SK-N-SH (cell line): ENCODE measurements at regions not wholly inside any gene's neighbourhood (a gene's known extent, or its start where the extent isn't known, plus 50 kb on each side); places are given as distances from the start of the nearest gene placed in this dataset.
"Not testable (repeated sequence)": the region's sequence is repeated elsewhere in the genome, so short reads cannot be mapped to it uniquely, and the experiment has no call there.

Experiments
- CTCF ChIA-PET: fragments of 300-600, 350-600 bp; formaldehyde crosslinking; extraction: SDS; loops from one replicate; lab custom pipeline; 2021; lab: Yijun Ruan, JAX
- POLR2A ChIA-PET: fragments of 350-600 bp; sonication (Branson Sonifier 250); formaldehyde crosslinking; extraction: SDS; loops from one replicate; lab custom pipeline; 2020; ENCODE audit warnings: antibody characterized with exemption, inconsistent platforms; lab: Yijun Ruan, JAX
- DNase-seq: peaks from one replicate; pipeline ENCODE4 v3.0.0; 2012
- H2AFZ ChIP-seq: fragments of 200-600 bp; sonication (generic); 2 replicates; pipeline ENCODE4 v1.8.1; 2016; ENCODE audit warnings: antibody characterized with exemption, mild to moderate bottlenecking, low read depth
- H3F3A ChIP-seq: fragments of 200-600 bp; sonication (generic); replicated peaks from 2 replicates; pipeline ENCODE3; 2016; ENCODE audit warnings: antibody characterized with exemption, mild to moderate bottlenecking; ENCODE audit not compliant: insufficient read depth
- H3K27ac ChIP-seq, 2 experiments: fragments of 200-500 bp in 1 of 2; fragments of 200-600 bp in 1 of 2; sonication (Bioruptor generic) in 1 of 2; sonication (generic), shearing (Covaris generic) in 1 of 2; 2 replicates each; pipeline versions ENCODE4 v1.5.1 to v1.6.1; 2014 to 2016; ENCODE audit warnings: low read depth in 2 of 2, inconsistent platforms in 1 of 2, low read length in 1 of 2, mild to moderate bottlenecking in 1 of 2, mixed read lengths in 1 of 2
- H3K27me3 ChIP-seq: fragments of 200-600 bp; sonication (generic), shearing (Covaris generic); 2 replicates; pipeline ENCODE4 v1.6.1; 2016; ENCODE audit warnings: mixed run types; ENCODE audit not compliant: insufficient read depth
- H3K36me3 ChIP-seq, 2 experiments: fragments of 200-500 bp in 1 of 2; fragments of 200-600 bp in 1 of 2; sonication (Bioruptor generic) in 1 of 2; sonication (generic) in 1 of 2; replicated peaks in 1 of 2; 2 replicates each; pipeline versions ENCODE3 to v1.5.1; 2014 to 2016; ENCODE audit warnings: low read length in 1 of 2, mild to moderate bottlenecking in 1 of 2; ENCODE audit not compliant: insufficient read depth in 2 of 2, control insufficient read depth in 1 of 2
- H3K4me1 ChIP-seq, 2 experiments: fragments of 200-500 bp in 1 of 2; fragments of 200-600 bp in 1 of 2; sonication (Bioruptor generic) in 1 of 2; sonication (generic), shearing (Covaris generic) in 1 of 2; 2 replicates each; pipeline versions ENCODE4 v1.5.1 to v1.6.1; 2014 to 2016; ENCODE audit warnings: low read depth in 1 of 2, low read length in 1 of 2, mixed run types in 1 of 2; ENCODE audit not compliant: insufficient read depth in 2 of 2, control insufficient read depth in 1 of 2
- H3K4me2 ChIP-seq: fragments of 200-600 bp; sonication (generic), shearing (Covaris generic); 2 replicates; pipeline ENCODE4 v1.6.1; 2017; ENCODE audit warnings: mixed run types
- H3K4me3 ChIP-seq, 2 experiments: fragments of 200-500 bp in 1 of 2; fragments of 200-600 bp in 1 of 2; sonication (Bioruptor generic) in 1 of 2; sonication (generic), shearing (Covaris generic) in 1 of 2; 2 replicates each; pipeline versions ENCODE4 v1.5.1 to v1.8.1; 2014 to 2016; ENCODE audit warnings: low read depth in 2 of 2, inconsistent platforms in 1 of 2, low read length in 1 of 2, mild to moderate bottlenecking in 1 of 2, mixed read lengths in 1 of 2, moderate library complexity in 1 of 2
- H3K79me2 ChIP-seq: fragments of 200-600 bp; sonication (generic); 2 replicates; pipeline ENCODE4 v1.8.1; 2017; ENCODE audit warnings: mild to moderate bottlenecking; ENCODE audit not compliant: insufficient read depth
- H3K9ac ChIP-seq: fragments of 200-600 bp; sonication (generic); 2 replicates; pipeline ENCODE4 v1.6.1; 2017; ENCODE audit warnings: mixed run types
- H3K9me2 ChIP-seq: fragments of 200-600 bp; sonication (generic); 2 replicates; pipeline ENCODE4 v1.6.1; 2017; ENCODE audit warnings: mixed run types
- H3K9me3 ChIP-seq: fragments of 200-600 bp; sonication (generic); 2 replicates; pipeline ENCODE4 v1.6.1; 2017; ENCODE audit warnings: mixed run types, mild to moderate bottlenecking, moderate library complexity
- H4K20me1 ChIP-seq: fragments of 200-600 bp; sonication (generic); 2 replicates; pipeline ENCODE4 v1.6.1; 2017; ENCODE audit warnings: mild to moderate bottlenecking, mixed run types; ENCODE audit not compliant: insufficient read depth
- EZH2phosphoT487 ChIP-seq: fragments of 200-600 bp; sonication (generic); IDR thresholded peaks from 2 replicates; pipeline ENCODE4 v1.6.1; 2017; ENCODE audit warnings: low read depth, mixed run types, mild to moderate bottlenecking, antibody characterized with exemption, moderate library complexity, borderline replicate concordance
- FOXJ3 ChIP-seq: sonication (generic); formaldehyde crosslinking; IDR thresholded peaks from 2 replicates; pipeline ENCODE4 v1.5.1; 2020; ENCODE audit warnings: mild to moderate bottlenecking, missing genetic modification reagents
- JUND ChIP-seq: IDR thresholded peaks from 2 replicates; pipeline ENCODE4 v1.4.0; 2012
- NRF1 ChIP-seq: IDR thresholded peaks from 2 replicates; pipeline ENCODE4 v1.6.1; 2012; ENCODE audit warnings: low read depth, mild to moderate bottlenecking, low read length
- RFX5 ChIP-seq: IDR thresholded peaks from 2 replicates; pipeline ENCODE4 v1.6.1; 2012; ENCODE audit warnings: mild to moderate bottlenecking, improper control_type of control experiment, low read length
- SIN3A ChIP-seq: IDR thresholded peaks from 2 replicates; pipeline ENCODE4 v1.6.1; 2012; ENCODE audit warnings: low read depth, mild to moderate bottlenecking, low read length, moderate library complexity, borderline replicate concordance
- WGBS: methylation state at CpG from one replicate; pipeline ENCODE4 v1.1.6; 2017; ENCODE audit warnings: low lambda C conversion rate; 5-methylcytosine and 5-hydroxymethylcytosine counted together
- TF ChIP-seq, protein P1 (sequence below): IDR thresholded peaks from 2 replicates; pipeline ENCODE4 v1.4.0; 2012; ENCODE audit warnings: low read depth, borderline replicate concordance
- TF ChIP-seq, protein P2 (sequence below): IDR thresholded peaks from 2 replicates; pipeline ENCODE4 v1.6.1; 2012; ENCODE audit warnings: mild to moderate bottlenecking, low read depth, low read length, moderate library complexity
- TF ChIP-seq, protein P3 (sequence below): fragments of 150-350 bp; IDR thresholded peaks from 2 replicates; pipeline ENCODE4 v1.6.1; 2016; ENCODE audit warnings: mild to moderate bottlenecking, low read depth, low read length

DNA sequence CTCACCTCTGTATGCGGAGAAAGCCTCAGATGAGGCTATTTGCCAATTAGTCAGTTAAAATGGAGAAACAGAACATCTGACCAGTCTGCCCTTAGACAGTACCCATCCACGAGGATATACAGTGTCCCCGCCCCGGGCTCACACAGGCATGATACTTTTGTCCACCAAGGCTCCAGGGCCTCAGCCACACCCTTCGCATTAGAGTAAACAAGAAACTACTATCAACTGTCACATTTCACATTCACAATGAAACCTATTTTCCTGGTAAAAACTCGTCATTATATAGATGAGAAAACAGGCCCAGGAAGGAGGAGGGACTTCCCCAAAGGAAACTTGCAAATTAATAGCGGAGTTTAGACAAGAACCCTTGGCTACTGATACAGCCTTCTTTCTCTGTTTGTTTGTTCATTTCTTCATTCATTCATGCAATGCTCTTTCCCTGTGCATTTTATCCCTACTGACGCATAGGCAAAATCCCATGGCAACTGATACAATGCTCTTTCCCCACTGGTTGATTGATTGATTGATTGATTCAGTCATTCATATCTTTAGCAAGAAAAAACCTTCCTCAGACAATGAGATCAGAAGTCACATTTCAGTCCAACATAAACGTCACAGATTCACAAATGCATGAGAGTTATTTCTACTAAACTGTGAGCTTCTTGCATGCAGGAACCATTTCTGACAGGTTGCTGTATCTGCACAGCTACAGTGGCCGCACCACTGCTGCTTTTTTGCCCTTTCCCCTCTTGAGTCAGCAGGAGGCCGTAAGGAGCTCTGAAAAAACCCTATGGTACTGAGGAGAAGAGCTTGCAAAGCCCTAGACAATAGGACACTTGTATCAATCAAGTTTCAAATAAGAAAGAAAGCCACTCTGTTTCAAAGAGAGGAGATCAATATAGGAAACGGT is 777.1 kb downstream of the RNF144A start:
- 80% methylated on average over 12 of the region's 12 CpGs for WGBS
- ChIA-PET CTCF (interaction anchor here (1.1 kb wide), 1 partner anchor 23 kb away, joined by 5 read pairs; no protein-coding TSS in a partner anchor), POLR2A (no interaction called here)

DNA sequence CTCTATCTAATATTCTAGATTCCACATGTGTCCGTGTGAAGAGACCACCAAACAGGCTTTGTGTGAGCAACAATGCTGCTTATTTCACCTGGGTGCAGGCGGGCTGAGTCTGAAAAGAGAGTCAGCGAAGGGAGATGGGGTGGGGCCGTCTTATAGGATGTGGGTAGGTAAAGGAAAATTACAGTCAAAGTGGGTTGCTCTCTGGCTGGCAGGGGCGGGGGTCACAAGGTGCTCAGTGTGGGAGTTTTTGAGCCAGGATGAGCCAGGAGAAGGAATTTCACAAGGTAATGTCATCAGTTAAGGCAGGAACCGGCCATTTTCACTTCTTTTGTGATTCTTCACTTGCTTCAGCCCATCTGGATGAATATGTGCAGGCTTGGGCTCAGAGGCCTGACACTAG is 779.3 kb downstream of the RNF144A start:
- WGBS, result 87% methylated on average over 6 of the region's 6 CpGs
- H3K79me2 ChIP-seq, H3K4me2 ChIP-seq, H3K9me3 ChIP-seq, H3K4me3 ChIP-seq, H3K4me1 ChIP-seq, H3K36me3 ChIP-seq, H2AFZ ChIP-seq, H3K9me2 ChIP-seq, POLR2A ChIA-PET, H3F3A ChIP-seq, H3K27ac ChIP-seq, H4K20me1 ChIP-seq, H3K9ac ChIP-seq, H3K27me3 ChIP-seq, DNase-seq: not testable (repeated sequence)
- CTCF ChIA-PET, result interaction anchor here (1.1 to 1.2 kb wide), 2 partner anchors 10 to 25 kb away, joined by 3 read pairs; no protein-coding TSS in a partner anchor

More for the DNA sequence above, 777.1 kb downstream of the RNF144A start:
- TF ChIP-seq, protein P1, sequence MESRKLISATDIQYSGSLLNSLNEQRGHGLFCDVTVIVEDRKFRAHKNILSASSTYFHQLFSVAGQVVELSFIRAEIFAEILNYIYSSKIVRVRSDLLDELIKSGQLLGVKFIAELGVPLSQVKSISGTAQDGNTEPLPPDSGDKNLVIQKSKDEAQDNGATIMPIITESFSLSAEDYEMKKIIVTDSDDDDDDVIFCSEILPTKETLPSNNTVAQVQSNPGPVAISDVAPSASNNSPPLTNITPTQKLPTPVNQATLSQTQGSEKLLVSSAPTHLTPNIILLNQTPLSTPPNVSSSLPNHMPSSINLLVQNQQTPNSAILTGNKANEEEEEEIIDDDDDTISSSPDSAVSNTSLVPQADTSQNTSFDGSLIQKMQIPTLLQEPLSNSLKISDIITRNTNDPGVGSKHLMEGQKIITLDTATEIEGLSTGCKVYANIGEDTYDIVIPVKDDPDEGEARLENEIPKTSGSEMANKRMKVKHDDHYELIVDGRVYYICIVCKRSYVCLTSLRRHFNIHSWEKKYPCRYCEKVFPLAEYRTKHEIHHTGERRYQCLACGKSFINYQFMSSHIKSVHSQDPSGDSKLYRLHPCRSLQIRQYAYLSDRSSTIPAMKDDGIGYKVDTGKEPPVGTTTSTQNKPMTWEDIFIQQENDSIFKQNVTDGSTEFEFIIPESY, result no peak
- TF ChIP-seq, protein P2, sequence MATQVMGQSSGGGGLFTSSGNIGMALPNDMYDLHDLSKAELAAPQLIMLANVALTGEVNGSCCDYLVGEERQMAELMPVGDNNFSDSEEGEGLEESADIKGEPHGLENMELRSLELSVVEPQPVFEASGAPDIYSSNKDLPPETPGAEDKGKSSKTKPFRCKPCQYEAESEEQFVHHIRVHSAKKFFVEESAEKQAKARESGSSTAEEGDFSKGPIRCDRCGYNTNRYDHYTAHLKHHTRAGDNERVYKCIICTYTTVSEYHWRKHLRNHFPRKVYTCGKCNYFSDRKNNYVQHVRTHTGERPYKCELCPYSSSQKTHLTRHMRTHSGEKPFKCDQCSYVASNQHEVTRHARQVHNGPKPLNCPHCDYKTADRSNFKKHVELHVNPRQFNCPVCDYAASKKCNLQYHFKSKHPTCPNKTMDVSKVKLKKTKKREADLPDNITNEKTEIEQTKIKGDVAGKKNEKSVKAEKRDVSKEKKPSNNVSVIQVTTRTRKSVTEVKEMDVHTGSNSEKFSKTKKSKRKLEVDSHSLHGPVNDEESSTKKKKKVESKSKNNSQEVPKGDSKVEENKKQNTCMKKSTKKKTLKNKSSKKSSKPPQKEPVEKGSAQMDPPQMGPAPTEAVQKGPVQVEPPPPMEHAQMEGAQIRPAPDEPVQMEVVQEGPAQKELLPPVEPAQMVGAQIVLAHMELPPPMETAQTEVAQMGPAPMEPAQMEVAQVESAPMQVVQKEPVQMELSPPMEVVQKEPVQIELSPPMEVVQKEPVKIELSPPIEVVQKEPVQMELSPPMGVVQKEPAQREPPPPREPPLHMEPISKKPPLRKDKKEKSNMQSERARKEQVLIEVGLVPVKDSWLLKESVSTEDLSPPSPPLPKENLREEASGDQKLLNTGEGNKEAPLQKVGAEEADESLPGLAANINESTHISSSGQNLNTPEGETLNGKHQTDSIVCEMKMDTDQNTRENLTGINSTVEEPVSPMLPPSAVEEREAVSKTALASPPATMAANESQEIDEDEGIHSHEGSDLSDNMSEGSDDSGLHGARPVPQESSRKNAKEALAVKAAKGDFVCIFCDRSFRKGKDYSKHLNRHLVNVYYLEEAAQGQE, result no peak
- TF ChIP-seq FOXJ3 (CRISPR knock-in tag) (no peak), EZH2phosphoT487 (no peak), JUND (no peak), SIN3A (no peak), RFX5 (no peak), NRF1 (no peak)
- TF ChIP-seq, protein P3, sequence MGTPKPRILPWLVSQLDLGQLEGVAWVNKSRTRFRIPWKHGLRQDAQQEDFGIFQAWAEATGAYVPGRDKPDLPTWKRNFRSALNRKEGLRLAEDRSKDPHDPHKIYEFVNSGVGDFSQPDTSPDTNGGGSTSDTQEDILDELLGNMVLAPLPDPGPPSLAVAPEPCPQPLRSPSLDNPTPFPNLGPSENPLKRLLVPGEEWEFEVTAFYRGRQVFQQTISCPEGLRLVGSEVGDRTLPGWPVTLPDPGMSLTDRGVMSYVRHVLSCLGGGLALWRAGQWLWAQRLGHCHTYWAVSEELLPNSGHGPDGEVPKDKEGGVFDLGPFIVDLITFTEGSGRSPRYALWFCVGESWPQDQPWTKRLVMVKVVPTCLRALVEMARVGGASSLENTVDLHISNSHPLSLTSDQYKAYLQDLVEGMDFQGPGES, result no peak
- Histone ChIP-seq H3K36me3 (no peaks in the 10 kb centered on the region), H3K79me2 (no peaks in the 10 kb centered on the region), H3K9me2 (no peaks in the 10 kb centered on the region), H3F3A (no peaks in the 10 kb centered on the region), H3K9ac (no peak overlapping the region), H2AFZ (no peak overlapping the region), H3K4me2 (no peak overlapping the region), H4K20me1 (no peaks in the 10 kb centered on the region), H3K4me3 (no peak overlapping the region), H3K9me3 (no peaks in the 10 kb centered on the region), H3K27me3 (no peaks in the 10 kb centered on the region), H3K27ac (no peak overlapping the region), H3K4me1 (peaks cover 0 to 4% of the 10 kb centered on the region in 2 experiments; a peak in 2 of 4 replicates)
- DNase-seq, result no peak
